Activated naive CD4-positive, alpha-beta T cell treated with anti-CD3 and anti-CD28 coated beads for 36 hours (primary cell): ENCODE measurements at regions not wholly inside any gene's neighbourhood (a gene's known extent, or its start where the extent isn't known, plus 50 kb on each side); places are given as distances from the start of the nearest gene placed in this dataset.

Experiments
- CTCF ChIA-PET: fragments of 350-600 bp; sonication (Branson Sonifier 250); formaldehyde crosslinking; loops from one replicate; lab custom pipeline; 2021; ENCODE audit warnings: antibody characterized with exemption; lab: Charles Lee
- DNase-seq: peaks from one replicate; pipeline ENCODE4 v3.0.0-alpha.2; 2020
- H3K27ac Mint-ChIP-seq: one replicate; pipeline ENCODE4 v1.8.0; 2021; ENCODE audit warnings: mild to moderate bottlenecking, mixed read lengths
- H3K27me3 Mint-ChIP-seq: one replicate; pipeline ENCODE4 v1.8.0; 2021; ENCODE audit warnings: low read depth, mixed read lengths
- H3K36me3 Mint-ChIP-seq: one replicate; pipeline ENCODE4 v1.8.0; 2021; ENCODE audit warnings: low read depth, mixed read lengths
- H3K4me1 Mint-ChIP-seq: one replicate; pipeline ENCODE4 v1.8.0; 2021; ENCODE audit warnings: low read depth, mixed read lengths
- H3K4me3 Mint-ChIP-seq: one replicate; pipeline ENCODE4 v1.8.0; 2021; ENCODE audit warnings: mild to moderate bottlenecking, moderate library complexity, mixed read lengths
- H3K9me3 Mint-ChIP-seq: one replicate; pipeline ENCODE4 v1.8.0; 2021; ENCODE audit warnings: mixed read lengths
- intact Hi-C: fragments of 100-400 bp; cut with micrococcal nuclease; formaldehyde crosslinking; loops from one replicate; pipeline ENCODE4 v1.15.1; 2023

DNA sequence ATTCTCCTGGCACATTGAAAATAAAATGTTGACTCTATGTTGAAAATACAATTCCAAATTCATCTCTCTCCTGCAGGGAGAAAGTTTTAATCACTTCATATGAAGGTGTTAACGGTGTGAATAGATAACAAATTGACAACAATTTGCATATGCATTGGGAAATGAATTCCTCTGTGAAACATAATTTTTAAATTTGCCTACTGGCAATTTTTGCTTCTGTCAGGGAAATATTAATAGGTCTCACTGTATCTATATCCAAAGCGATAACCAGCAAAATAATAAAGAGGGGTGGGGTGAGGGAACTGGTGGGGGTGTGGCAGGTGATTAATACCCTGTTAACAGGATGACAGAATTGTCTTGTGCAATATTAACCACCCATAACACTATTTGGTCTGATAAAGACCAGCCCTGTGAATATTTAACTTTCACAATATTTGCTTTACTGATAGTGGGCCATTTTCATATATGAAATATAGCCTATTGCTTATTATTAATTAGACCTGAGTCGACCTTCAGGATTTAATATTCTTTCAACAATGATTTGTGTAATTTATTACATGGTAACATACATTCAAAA, 239.0 kb upstream of the SSTR1 start:
- Mint-ChIP-seq H3K9me3 (no peaks in the 10 kb centered on the region), H3K36me3 (no peaks in the 10 kb centered on the region), H3K27ac (no peak overlapping the region), H3K27me3 (no peaks in the 10 kb centered on the region), H3K4me1 (peaks cover 10% of the 10 kb centered on the region), H3K4me3 (no peak overlapping the region)
- CTCF ChIA-PET = no interaction called here
- DNase-seq = no peak
- intact Hi-C loops = no loop called here

- DNase-seq = no peak
- no peaks in the 10 kb centered on the region for H3K9me3 Mint-ChIP-seq
- H3K36me3 Mint-ChIP-seq = no peaks in the 10 kb centered on the region
- peaks cover 10% of the 10 kb centered on the region for H3K4me1 Mint-ChIP-seq
- H3K27ac Mint-ChIP-seq = no peak overlapping the region
- CTCF ChIA-PET = interaction anchor here (0.6 kb wide), 1 partner anchor 122 kb away, joined by 3 read pairs; no protein-coding TSS in a partner anchor
- H3K27me3 Mint-ChIP-seq = no peaks in the 10 kb centered on the region
- intact Hi-C loops = no loop called here
- no peak overlapping the region for H3K4me3 Mint-ChIP-seq
Observed at GRCh38 chr14:37969511-37969979, 238.2 kb upstream of the SSTR1 start.

DNA sequence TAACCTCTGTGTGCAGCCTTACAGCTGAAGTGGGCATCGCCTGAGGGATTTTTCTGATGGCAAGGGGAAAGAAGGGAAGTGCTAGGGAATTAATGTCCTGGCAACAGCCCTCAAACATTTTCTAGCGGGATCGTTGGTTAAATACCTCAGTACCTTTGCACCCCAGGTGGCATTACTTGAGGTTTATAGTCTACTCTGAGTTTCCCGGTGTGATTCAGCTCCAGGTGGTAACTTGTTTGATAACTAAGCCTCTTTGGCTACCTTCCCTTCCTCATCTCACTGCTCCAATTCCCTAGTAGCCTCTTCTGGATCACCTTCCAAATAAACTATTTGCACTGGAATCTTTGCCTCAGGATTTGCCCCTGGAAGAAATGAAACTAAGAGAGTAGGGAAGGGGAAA, 237.0 kb upstream of the SSTR1 start:
- intact Hi-C loops = no loop called here
- Mint-ChIP-seq H3K27ac (no peak overlapping the region), H3K4me3 (no peak overlapping the region), H3K27me3 (no peaks in the 10 kb centered on the region), H3K4me1 (peaks cover 10% of the 10 kb centered on the region), H3K9me3 (no peaks in the 10 kb centered on the region), H3K36me3 (no peaks in the 10 kb centered on the region)
- CTCF ChIA-PET = no interaction called here
- DNase-seq = no peak

- CTCF ChIA-PET = no interaction called here
- Mint-ChIP-seq H3K4me3 (no peak overlapping the region), H3K27ac (no peak overlapping the region), H3K9me3 (no peaks in the 10 kb centered on the region), H3K27me3 (no peaks in the 10 kb centered on the region), H3K36me3 (no peaks in the 10 kb centered on the region), H3K4me1 (peaks cover 10% of the 10 kb centered on the region)
- DNase-seq = no peak
- intact Hi-C loops = no loop called here
Observed at GRCh38 chr14:37972941-37973887, 234.5 kb upstream of the SSTR1 start.

- Mint-ChIP-seq H3K9me3 (no peaks in the 10 kb centered on the region), H3K36me3 (no peaks in the 10 kb centered on the region), H3K27ac (no peak overlapping the region), H3K4me3 (no peak overlapping the region), H3K27me3 (no peaks in the 10 kb centered on the region), H3K4me1 (peaks cover 8% of the 10 kb centered on the region)
- intact Hi-C loops = no loop called here
- DNase-seq = no peak
- CTCF ChIA-PET = no interaction called here
Observed at GRCh38 chr14:37974421-37974820, 233.3 kb upstream of the SSTR1 start.

- CTCF ChIA-PET = no interaction called here
- Mint-ChIP-seq H3K27me3 (no peaks in the 10 kb centered on the region), H3K9me3 (peaks cover 9% of the 10 kb centered on the region), H3K36me3 (no peaks in the 10 kb centered on the region), H3K4me1 (no peaks in the 10 kb centered on the region), H3K4me3 (no peak overlapping the region), H3K27ac (no peak overlapping the region)
- DNase-seq = no peak
- intact Hi-C loops = no loop called here
Observed at GRCh38 chr14:37977481-37977880, 230.2 kb upstream of the SSTR1 start.

DNA sequence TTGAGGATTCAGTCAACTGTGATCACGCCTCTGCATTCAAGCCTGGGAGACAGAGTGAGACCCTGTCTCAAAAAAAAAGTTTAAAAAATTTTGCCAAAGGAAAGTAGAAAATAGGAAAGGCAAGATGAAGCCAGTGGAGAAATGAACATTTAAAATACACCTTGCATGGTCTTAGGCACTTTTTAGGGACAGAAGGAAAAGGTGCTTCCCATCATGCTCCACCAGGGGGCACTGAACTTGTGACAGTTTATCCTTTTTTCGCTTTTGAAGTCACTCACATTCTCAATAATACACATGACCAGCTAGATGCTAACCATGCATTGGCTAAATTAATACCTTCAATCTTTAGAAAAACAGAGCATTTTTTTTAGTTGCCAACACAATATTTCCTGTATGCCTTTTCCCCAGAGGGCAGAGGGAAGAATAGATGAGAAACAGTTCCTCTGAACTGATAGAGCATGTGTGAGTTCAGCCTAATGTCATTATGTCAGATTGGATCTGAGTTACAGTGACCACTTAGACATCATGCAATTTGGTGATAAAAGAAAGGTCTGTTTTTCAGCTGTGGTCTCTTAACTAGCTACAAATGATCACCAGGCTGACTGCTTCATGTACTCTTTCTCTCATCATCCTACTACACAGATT, 221.8 kb upstream of the SSTR1 start:
- Mint-ChIP-seq H3K4me1 (peaks cover 7% of the 10 kb centered on the region), H3K4me3 (no peak overlapping the region), H3K36me3 (no peaks in the 10 kb centered on the region), H3K27ac (no peak overlapping the region), H3K27me3 (no peaks in the 10 kb centered on the region), H3K9me3 (peaks cover 6% of the 10 kb centered on the region)
- intact Hi-C loops = loop anchor here (1.0 to 5.0 kb wide), 5 partner anchors 166 to 1029 kb away; partner anchors contain the start of gene CLEC14A
- peak; percentile 74 for DNase-seq
- CTCF ChIA-PET = interaction anchor here (0.5 to 1.7 kb wide), 20 partner anchors 12 to 1475 kb away, joined by 3 to 10 read pairs (median 3); no protein-coding TSS in a partner anchor

GRCh38 chr14:37988472-37988871, 219.2 kb upstream of the SSTR1 start:
- CTCF ChIA-PET = interaction anchor here (0.8 kb wide), 1 partner anchor 208 kb away, joined by 3 read pairs; no protein-coding TSS in a partner anchor
- no peak overlapping the region for H3K4me3 Mint-ChIP-seq
- no peak for DNase-seq
- H3K4me1 Mint-ChIP-seq = peaks cover 7% of the 10 kb centered on the region
- intact Hi-C loops = loop anchor here (2.0 to 5.0 kb wide), 4 partner anchors 86 to 879 kb away; partner anchors contain the start of gene CLEC14A
- no peak overlapping the region for H3K27ac Mint-ChIP-seq
- no peaks in the 10 kb centered on the region for H3K27me3 Mint-ChIP-seq
- H3K9me3 Mint-ChIP-seq = no peaks in the 10 kb centered on the region
- H3K36me3 Mint-ChIP-seq = no peaks in the 10 kb centered on the region

GRCh38 chr14:37991027-37991426, 216.7 kb upstream of the SSTR1 start:
- CTCF ChIA-PET = no interaction called here
- Mint-ChIP-seq H3K27me3 (no peaks in the 10 kb centered on the region), H3K27ac (no peak overlapping the region), H3K36me3 (no peaks in the 10 kb centered on the region), H3K9me3 (peaks cover 1% of the 10 kb centered on the region), H3K4me3 (no peak overlapping the region), H3K4me1 (peaks cover 3% of the 10 kb centered on the region)
- intact Hi-C loops = no loop called here
- DNase-seq = no peak

- CTCF ChIA-PET = no interaction called here
- peaks cover 1% of the 10 kb centered on the region for H3K9me3 Mint-ChIP-seq
- intact Hi-C loops = no loop called here
- no peak overlapping the region for H3K4me3 Mint-ChIP-seq
- no peaks in the 10 kb centered on the region for H3K36me3 Mint-ChIP-seq
- no peaks in the 10 kb centered on the region for H3K27me3 Mint-ChIP-seq
- H3K4me1 Mint-ChIP-seq = no peaks in the 10 kb centered on the region
- no peak overlapping the region for H3K27ac Mint-ChIP-seq
- DNase-seq = no peak
Observed at GRCh38 chr14:37992499-37992898, 215.2 kb upstream of the SSTR1 start.

GRCh38 chr14:37994846-37995372, 212.8 kb upstream of the SSTR1 start:
- no peak for DNase-seq
- Mint-ChIP-seq H3K4me3 (no peak overlapping the region), H3K4me1 (no peaks in the 10 kb centered on the region), H3K36me3 (no peaks in the 10 kb centered on the region), H3K27ac (no peak overlapping the region), H3K27me3 (no peaks in the 10 kb centered on the region), H3K9me3 (peaks cover 1% of the 10 kb centered on the region)
- intact Hi-C loops = no loop called here
- CTCF ChIA-PET = no interaction called here

DNA sequence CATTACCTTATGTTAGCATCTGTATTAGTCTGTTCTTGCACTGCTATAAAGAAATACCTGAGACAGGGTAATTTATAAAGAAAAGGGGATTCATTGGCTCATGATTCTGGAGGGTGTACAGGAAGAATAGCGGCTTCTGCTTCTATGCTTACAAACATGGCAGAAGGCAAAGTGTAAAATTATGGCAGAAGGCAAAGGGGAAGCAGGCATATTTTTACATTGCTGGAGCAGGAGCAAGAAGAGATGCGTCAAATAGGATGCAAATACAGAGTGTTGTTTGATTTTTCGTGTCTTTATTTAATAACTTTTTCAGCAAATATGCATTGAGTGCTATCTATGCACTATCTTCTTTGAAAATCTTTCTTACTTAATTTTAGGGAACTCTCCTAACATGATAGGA, 210.7 kb upstream of the SSTR1 start:
- no peak for DNase-seq
- no peak overlapping the region for H3K27ac Mint-ChIP-seq
- H3K4me1 Mint-ChIP-seq = no peaks in the 10 kb centered on the region
- CTCF ChIA-PET = interaction anchor here (0.9 kb wide), 1 partner anchor 35 kb away, joined by 3 read pairs; no protein-coding TSS in a partner anchor
- no peak overlapping the region for H3K4me3 Mint-ChIP-seq
- H3K9me3 Mint-ChIP-seq = peaks cover 1% of the 10 kb centered on the region
- H3K36me3 Mint-ChIP-seq = no peaks in the 10 kb centered on the region
- intact Hi-C loops = no loop called here
- no peaks in the 10 kb centered on the region for H3K27me3 Mint-ChIP-seq
